NCI-H510A (cell line): ENCODE measurements at regions not wholly inside any gene's neighbourhood (a gene's known extent, or its start where the extent isn't known, plus 50 kb on each side); places are given as distances from the start of the nearest gene placed in this dataset.
"Not testable (repeated sequence)": the region's sequence is repeated elsewhere in the genome, so short reads cannot be mapped to it uniquely, and the experiment has no call there.

Experiments
- DNase-seq: peaks from one replicate; lab custom pipeline; 2025; lab: John Stamatoyannopoulos, UW

GRCh38 chr13:37295573-37295972 lies 190.1 kb upstream of the CSNK1A1L start:
- DNase-seq, result no peak

GRCh38 chr13:37295071-37295470 lies 189.6 kb upstream of the CSNK1A1L start:
- no peak for DNase-seq

- no peak for DNase-seq
These were observed 189.0 kb upstream of the CSNK1A1L start for GRCh38 chr13:37294472-37294871.

- DNase-seq, result no peak
These were observed 187.8 kb upstream of the CSNK1A1L start for GRCh38 chr13:37293295-37293694.

GRCh38 chr13:37290716-37291505 lies 185.4 kb upstream of the CSNK1A1L start:
- no peak for DNase-seq

- DNase-seq, result no peak
These were observed 183.9 kb upstream of the CSNK1A1L start for GRCh38 chr13:37289212-37289935.

- DNase-seq, result no peak
These were observed 182.7 kb upstream of the CSNK1A1L start for GRCh38 chr13:37288057-37288720.

GRCh38 chr13:37280231-37280630 lies 174.8 kb upstream of the CSNK1A1L start:
- not testable (repeated sequence) for DNase-seq

GRCh38 chr13:37277435-37278144 lies 172.1 kb upstream of the CSNK1A1L start:
- no peak for DNase-seq

GRCh38 chr13:37277007-37277406 lies 171.5 kb upstream of the CSNK1A1L start:
- no peak for DNase-seq

- no peak for DNase-seq
These were observed 169.4 kb upstream of the CSNK1A1L start for GRCh38 chr13:37274569-37275497.

GRCh38 chr13:37273836-37274235 lies 168.4 kb upstream of the CSNK1A1L start:
- DNase-seq, result no peak

GRCh38 chr13:37270226-37271001 lies 164.9 kb upstream of the CSNK1A1L start:
- DNase-seq, result no peak

GRCh38 chr13:37263871-37264270 lies 158.4 kb upstream of the CSNK1A1L start:
- no peak for DNase-seq

- DNase-seq, result no peak
These were observed 152.2 kb upstream of the CSNK1A1L start for GRCh38 chr13:37257706-37258105.

GRCh38 chr13:37257051-37257450 lies 151.6 kb upstream of the CSNK1A1L start:
- DNase-seq, result no peak

GRCh38 chr13:37241786-37242185 lies 136.3 kb upstream of the CSNK1A1L start:
- no peak for DNase-seq

- DNase-seq, result no peak
These were observed 124.9 kb upstream of the CSNK1A1L start for GRCh38 chr13:37230346-37230745.

GRCh38 chr13:37229931-37230330 lies 124.5 kb upstream of the CSNK1A1L start:
- no peak for DNase-seq

GRCh38 chr13:37226971-37227370 lies 121.5 kb upstream of the CSNK1A1L start:
- no peak for DNase-seq
